OCI-M2 (cell line): ENCODE measurements at regions not wholly inside any gene's neighbourhood (a gene's known extent, or its start where the extent isn't known, plus 50 kb on each side); places are given as distances from the start of the nearest gene placed in this dataset.

Experiments
- DNase-seq: peaks from one replicate; lab custom pipeline; 2025; ENCODE audit not compliant: unreplicated experiment; lab: John Stamatoyannopoulos, UW

- DNase-seq: no peak
Measured at GRCh38 chr11:28581286-28582242, 473.4 kb downstream of the METTL15 start.

GRCh38 chr11:28571371-28571770 lies 463.2 kb downstream of the METTL15 start:
- no peak for DNase-seq

GRCh38 chr11:28569106-28569505 lies 460.9 kb downstream of the METTL15 start:
- DNase-seq: no peak

GRCh38 chr11:28566339-28567089 lies 458.3 kb downstream of the METTL15 start:
- DNase-seq: peak; percentile 58

GRCh38 chr11:28559492-28559891 lies 451.3 kb downstream of the METTL15 start:
- no peak for DNase-seq

- DNase-seq: no peak
Measured at GRCh38 chr11:28547321-28547741, 439.1 kb downstream of the METTL15 start.

- no peak for DNase-seq
Measured at GRCh38 chr11:28545536-28545935, 437.3 kb downstream of the METTL15 start.

- DNase-seq: no peak
Measured at GRCh38 chr11:28542561-28542960, 434.4 kb downstream of the METTL15 start.

GRCh38 chr11:28539239-28540030 lies 431.2 kb downstream of the METTL15 start:
- DNase-seq: no peak

- DNase-seq: no peak
Measured at GRCh38 chr11:28537822-28538221, 429.6 kb downstream of the METTL15 start.

GRCh38 chr11:28536504-28537267 lies 428.5 kb downstream of the METTL15 start:
- no peak for DNase-seq

GRCh38 chr11:28535677-28536076 lies 427.5 kb downstream of the METTL15 start:
- no peak for DNase-seq

GRCh38 chr11:28529540-28530410 lies 421.6 kb downstream of the METTL15 start:
- DNase-seq: no peak

GRCh38 chr11:28529046-28529445 lies 420.9 kb downstream of the METTL15 start:
- DNase-seq: no peak

GRCh38 chr11:28528217-28528616 lies 420.0 kb downstream of the METTL15 start:
- DNase-seq: no peak

GRCh38 chr11:28526406-28526751 lies 418.2 kb downstream of the METTL15 start:
- no peak for DNase-seq

GRCh38 chr11:28525636-28526405 lies 417.6 kb downstream of the METTL15 start:
- DNase-seq: no peak

GRCh38 chr11:28524098-28524497 lies 415.9 kb downstream of the METTL15 start:
- no peak for DNase-seq

- DNase-seq: no peak
Measured at GRCh38 chr11:28521075-28521474, 412.9 kb downstream of the METTL15 start.
